ENCODE measurements at regions not wholly inside any gene's neighbourhood (a gene's known extent, or its start where the extent isn't known, plus 50 kb on each side); places are given as distances from the start of the nearest gene placed in this dataset.
"Not testable (repeated sequence)": the region's sequence is repeated elsewhere in the genome, so short reads cannot be mapped to it uniquely, and the experiment has no call there.

DNA sequence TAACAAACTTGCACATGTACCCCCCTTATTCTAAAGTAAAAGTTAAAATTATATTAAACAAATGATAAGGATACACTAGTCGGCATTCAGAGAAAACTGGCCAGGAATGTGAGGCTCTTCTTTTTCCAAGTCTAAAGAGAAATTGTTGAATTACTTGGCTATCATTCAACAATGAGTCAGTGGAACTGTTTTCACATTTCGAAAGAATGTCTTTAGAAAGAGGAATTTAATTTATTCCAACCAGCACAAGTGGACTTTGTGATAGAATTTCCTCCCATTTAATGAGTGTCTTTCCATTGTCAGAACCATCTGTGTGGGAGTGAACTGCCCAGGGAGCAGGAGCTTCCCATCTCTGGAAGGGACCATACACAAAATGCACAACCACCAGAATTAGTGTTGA, 792.2 kb downstream of the EPHA4 start:
- DNase-seq (ENCODE audit: low spot score): no peak

DNA sequence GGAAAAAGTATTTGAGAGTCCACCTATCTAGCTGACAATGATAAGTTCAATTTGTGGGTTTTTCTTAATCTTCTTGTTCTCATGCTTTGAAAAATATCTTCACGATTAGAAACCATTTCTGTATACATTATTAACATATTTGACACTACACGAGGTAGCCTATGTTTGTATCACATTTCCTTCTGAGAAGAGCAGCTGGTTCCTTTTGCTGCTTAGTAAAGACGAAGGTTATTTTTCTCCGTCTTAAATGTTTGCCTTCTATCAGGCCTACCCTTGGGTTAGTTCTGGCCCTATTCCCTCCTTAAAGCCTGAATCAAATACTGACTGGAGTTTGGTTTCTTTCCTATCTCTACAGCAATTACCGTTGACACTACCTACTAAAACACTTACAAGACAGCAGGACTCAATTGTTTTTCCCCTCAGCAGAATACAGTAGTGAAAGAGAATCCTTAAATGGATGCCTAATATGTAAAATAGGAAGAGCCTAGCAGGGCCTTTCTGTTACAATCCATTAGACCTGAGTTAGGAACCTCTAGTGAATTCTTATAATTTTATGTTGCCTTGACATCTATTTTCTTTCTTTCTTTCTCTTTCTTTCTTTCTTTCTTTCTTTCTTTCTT, 790.4 kb downstream of the EPHA4 start:
- DNase-seq (ENCODE audit: low spot score): no peak

DNA sequence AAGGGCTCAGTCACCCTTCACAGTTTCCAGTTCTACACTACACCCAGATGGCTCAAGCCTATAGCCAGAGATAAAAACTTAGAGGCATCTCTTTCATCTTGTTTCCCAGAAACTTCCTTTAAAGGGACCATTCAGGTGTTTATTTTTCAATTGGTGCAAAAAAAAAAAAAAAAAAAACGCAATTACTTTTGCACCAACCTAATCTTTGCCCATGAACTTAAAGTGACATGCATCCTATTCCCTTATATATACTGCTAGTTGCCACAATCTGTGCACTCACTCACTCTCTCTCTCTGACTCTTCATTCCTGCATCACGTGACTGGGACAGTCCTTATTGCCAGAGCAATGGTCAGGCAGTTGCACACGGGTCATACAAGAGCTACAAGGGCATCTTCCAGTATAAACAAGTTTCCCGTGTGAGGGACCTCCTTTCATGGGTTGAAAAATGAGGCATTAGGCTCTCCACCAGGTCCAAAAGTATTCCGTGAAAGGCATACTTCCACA, 789.4 kb downstream of the EPHA4 start:
- no peak for DNase-seq (ENCODE audit: low spot score)

DNA sequence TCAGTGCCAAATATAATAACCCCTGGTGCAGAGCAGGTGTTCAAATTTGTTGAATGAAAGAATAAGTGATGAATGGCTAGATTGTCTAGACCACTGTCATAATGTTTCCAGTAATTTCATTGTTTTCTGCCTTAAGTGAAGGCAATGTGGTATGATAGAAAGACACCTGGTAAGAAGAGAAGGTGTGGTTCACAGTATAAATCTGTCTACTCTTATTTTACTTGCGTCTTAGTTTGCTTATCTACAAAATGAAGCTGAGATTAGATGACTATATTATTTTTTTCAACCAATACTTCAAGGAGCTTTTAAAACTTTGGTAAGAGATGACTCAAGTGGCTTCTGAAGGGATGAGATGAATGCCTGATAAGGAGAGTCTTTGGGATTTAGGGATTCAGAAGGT, 788.4 kb downstream of the EPHA4 start:
- no peak for DNase-seq (ENCODE audit: low spot score)

DNA sequence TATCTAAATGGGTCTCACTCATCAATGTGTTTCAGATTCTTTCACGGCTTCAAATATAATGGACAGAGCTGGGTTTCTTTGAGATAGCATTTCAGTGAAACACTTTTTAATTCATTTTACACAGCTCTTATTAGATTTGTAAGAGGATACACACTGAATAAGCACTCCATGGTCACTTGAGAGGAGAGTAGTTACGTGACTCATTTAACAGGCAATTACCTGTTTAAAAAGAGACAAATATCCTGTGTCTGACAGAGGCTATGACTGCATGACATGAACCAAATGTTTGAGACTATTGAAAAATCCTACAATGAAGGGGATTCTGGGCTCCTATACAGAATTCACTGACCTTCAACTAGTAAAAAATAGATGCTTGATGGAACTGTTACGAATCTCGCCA, 786.9 kb downstream of the EPHA4 start:
- no peak for DNase-seq (ENCODE audit: low spot score)

DNA sequence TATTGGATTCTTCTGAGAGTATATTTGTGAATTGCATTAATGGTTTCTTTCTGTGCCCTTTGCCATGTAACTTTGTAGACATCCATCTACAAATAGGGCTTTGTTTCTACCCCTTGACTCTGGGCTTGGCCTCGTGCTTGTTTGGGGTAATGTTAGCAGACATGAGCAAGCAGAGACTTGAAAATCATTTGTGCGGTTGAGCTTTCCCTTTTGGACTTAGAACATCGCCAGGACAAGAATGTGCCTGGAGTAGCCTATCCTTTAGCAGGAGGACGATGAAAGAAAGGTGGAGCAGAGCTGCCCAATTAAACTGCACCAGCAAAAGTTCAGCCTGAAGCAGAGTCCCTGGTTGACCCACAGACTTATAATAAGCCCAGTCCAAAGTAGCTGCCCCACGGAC, 785.9 kb downstream of the EPHA4 start:
- no peak for DNase-seq (ENCODE audit: low spot score)

DNA sequence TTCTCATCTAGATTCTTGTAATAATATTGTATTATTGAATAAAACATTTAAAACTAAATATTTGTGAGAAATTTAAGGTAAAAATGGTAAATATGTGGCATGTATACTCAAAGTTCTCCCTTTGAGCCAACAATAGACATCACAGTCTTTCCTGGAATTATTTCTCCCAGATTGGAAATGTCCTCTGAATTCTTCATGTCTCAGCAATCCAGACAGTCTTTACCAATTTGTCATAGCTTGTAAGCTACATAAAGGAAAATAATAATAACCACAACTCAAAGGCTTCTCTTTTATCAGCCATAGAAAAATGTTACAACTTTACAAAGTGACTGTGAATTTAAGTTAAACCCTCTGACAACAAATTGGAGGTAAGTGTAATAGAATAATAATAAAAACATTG, 784.9 kb downstream of the EPHA4 start:
- no peak for DNase-seq (ENCODE audit: low spot score)

DNA sequence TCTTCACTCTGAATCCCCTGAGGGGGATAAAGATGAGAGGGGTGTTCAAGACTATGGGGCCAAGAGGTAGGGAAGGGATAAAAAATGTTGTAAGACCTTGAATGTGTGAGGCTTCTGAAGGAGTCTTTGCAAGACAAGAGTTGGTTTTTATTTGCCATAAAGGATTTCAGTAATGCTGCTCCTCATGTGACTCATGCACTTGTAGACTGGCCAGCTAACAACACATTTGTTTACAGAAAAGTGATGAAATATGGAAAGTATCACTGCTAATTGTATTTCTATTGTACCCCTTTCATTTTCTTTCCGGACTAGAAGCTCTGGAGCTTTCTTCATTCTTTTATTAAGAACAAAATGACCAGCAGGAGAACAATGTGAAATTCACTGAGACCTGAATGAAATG, 782.1 kb downstream of the EPHA4 start:
- DNase-seq (ENCODE audit: low spot score): no peak

DNA sequence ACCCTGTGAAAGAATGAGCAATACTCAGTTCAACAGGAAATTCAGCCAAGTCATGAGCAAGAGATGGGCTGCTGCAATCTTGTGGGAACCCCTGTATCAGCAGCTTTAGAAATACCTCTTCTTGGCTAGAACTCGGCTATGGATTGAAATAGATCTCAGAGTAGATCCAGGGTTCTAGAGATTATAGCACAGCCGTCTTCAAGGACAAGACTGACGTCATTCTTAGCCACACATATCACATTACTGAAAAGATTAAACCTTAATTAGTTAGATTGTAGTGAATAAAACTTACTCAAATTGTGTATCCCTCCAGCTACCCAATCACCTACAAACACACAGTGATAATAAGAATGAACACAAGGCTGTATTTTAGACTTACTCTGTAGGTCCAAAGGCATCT, 776.4 kb downstream of the EPHA4 start:
- DNase-seq (ENCODE audit: low spot score): no peak

DNA sequence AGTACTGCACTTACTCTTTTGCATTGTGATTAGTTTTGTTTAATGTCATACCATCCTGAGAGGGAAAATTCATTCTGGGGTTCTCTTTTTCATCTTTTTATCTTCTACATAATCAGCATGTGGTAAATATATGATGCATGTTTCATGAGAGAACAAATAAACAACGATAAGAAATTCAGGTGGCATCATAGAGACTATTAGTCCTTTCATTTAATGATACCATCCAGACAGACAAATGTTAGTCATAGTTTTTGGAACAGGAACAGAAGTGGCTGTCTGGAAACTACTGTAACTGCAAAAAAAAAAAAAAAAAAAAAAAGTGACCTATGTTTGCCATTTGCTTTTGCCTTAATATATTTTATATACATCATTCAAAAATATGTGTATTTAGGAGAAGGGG, 761.0 kb downstream of the EPHA4 start:
- DNase-seq (ENCODE audit: low spot score): no peak

DNA sequence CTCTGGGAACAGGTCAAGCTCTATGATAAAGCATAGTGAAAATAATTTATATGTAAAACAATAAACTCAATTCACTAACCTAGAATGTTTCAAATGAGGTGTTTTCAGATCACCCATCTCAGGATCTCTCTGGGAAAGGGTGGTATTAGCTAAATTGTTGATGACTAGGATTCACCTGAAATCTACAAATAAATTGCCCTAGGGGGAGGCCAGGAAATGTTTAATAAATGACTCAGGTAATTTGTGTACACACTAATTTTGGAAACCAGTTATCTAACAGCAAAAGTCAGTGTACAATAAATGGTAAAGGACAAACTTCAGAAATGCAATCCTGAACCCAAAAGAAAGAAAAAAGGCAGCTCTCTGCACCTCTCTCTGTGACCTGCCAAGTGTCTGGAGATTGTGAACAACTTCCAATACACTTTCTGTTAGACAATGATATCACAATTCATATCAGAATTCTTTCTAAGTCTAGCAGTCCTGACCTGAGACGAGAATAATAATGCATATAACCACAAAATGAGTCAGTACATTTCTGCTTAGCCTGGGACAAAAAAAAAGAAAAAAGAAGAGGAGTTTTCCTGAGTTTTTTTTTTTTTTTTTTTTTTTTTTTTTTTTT, 760.0 kb downstream of the EPHA4 start:
- DNase-seq (ENCODE audit: low spot score): no peak

DNA sequence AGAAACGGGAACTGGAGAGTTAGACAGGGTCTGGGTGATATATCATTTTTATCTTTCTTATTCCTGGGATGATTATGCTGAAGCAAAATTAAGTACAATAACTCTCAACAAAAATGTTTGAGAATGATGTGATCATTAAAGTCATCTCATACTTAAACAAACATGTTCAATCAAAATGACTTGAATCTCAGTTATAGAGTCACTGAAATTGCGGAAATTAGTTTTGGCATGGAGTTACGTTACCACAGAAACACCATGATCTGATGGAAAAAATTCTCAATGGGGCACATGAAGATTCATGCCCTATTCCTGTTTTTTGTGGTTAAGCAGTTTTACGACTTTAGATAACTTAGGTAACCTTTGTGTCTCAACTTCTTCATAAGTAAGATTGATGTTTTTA, 757.7 kb downstream of the EPHA4 start:
- no peak for DNase-seq (ENCODE audit: low spot score)

DNA sequence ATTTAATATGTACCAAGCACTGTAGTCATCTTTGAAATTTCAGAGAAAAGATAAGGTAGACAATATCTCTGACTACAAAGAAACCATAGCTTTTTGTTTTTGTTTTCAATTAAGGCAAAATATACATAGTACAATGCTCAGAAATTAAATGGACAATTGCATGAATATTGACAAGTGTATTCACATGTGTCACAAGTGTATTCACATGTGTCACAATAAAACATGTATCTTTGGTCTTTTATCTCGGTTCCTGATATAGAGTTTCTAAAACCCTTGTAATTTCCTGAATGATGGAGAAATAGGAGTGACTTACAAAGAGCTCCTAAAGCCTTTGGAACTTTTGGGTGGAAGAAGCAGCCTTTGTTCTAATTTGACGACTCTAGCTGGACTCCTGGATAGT, 756.4 kb downstream of the EPHA4 start:
- no peak for DNase-seq (ENCODE audit: low spot score)

DNA sequence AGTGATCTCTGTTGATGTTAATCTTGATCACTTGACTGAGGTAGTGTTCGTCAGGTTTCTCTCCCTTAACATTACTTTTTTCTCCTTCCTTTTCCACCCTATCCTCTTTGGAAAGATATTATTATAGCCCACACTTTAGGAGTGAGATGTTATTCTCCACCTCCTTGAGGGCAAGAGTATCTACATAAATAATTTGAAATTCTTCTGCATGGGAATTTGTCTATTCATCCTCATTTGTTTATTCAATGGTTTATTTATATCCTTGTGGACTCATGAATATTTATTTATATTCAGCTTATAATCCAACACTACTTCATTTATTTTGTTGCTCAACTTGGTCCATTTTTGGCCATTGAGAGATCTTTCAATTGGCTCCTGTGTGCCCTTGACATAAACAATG, 750.4 kb downstream of the EPHA4 start:
- DNase-seq (ENCODE audit: low spot score): no peak

DNA sequence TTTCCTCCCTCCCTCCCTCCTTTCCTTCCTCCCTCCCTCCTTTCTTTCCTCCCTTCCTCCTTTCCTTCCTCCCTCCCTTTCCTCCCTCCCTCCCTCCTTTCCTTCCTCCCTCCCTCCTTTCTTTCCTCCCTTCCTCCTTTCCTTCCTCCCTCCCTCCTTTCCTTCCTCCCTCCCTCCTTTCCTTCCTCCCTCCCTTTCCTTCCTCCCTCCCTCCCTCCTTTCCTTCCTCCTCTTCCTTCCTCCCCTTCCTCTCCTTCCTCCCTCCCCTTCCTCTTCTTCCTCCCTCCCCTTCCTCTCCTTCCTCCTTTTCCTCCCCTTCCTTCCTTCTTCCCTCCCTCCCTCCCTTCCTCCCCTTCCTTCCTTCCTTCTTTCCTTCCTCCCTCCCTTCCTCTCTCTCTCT, 748.5 kb downstream of the EPHA4 start:
- DNase-seq (ENCODE audit: low spot score): not testable (repeated sequence)

DNA sequence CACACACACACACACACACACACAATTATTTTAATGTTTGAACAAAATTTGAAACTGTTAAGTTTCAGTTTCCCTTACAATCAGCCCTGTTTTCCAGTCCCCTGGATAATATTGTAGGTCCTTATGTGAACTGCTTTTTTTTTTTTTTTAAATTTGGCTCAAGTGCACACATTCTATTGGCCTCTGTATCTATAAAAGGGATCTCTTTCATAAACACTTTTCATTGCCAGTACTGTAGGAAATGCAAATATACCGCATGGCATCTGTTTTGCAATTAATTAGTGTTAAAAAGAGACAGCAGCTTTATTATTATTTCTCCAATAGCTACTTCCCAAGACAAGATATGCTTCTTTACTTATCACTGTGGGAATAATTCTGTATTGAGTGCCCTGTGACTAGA, 738.7 kb downstream of the EPHA4 start:
- no peak for DNase-seq (ENCODE audit: low spot score)

DNA sequence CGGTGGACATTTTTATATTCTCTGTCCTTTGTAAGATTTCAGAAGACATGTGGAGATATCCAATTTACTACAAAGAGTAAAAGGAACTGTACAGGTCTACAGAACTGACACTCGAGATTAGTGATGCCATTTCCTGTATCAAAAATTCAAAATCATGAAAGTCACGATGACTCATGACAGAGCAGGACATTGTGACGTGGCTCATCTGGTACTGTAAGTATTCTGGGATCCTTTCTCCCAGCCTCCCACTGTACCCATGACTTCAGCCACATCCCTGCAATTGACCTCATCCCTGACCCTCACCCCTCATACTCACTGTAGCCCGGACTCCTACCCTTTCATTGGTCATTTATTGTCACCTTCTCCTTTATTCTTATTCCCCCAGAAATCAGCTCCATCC, 736.5 kb downstream of the EPHA4 start:
- DNase-seq (ENCODE audit: low spot score): no peak

DNA sequence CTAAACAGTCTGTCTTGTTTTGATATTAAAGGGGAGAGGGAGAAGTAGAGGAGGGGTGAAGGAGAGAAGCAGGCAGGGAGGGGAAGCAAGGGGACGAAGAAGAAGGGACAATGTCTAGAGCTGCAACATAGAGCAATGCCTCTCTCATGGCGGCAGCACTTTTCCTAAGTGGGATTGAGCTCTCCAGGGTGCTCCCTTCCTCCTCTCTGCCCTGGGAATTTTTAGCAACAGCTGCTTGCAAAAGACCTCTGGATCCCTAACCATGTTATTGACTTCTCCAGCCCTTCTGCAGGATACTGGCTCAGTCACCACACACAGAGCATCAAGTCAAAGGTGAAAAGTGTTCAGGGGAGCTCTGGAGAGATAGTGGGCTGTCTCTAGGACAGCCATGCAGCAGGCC, 734.9 kb downstream of the EPHA4 start:
- DNase-seq (ENCODE audit: low spot score): no peak

DNA sequence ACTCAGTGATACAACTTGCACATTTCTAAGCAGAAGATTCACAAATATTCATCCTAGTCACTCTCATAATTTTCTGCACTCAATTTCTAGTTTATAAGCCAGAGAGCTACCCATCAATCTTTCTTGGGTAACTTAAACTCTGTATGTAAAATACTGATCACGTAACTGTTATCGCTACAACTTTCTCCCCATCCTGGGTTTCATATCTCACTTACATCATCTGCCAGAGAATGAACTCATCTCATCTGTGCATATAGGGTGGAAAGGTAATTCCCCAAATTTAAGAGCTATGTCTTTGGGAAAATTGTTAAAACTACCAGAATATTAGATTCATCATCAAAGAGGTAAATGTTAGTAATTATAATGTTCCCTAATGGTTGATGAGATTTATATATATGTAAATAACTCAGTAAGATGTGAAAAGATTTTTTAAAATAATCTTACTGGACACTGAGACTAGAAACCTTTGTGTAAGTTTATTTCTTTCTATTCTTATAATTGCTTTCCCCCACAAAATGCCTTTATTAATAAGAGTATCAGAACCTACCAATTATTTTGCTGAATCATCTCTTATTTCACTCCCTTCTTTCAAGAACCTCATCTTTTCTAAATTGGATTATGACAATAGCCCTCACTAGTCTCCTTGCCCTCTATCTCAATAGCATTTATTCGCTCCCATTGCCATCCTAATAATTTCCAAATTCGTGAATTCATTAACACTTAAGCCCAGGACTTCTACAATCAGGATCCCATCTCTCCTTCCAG, 729.0 kb downstream of the EPHA4 start:
- DNase-seq (ENCODE audit: low spot score): no peak

DNA sequence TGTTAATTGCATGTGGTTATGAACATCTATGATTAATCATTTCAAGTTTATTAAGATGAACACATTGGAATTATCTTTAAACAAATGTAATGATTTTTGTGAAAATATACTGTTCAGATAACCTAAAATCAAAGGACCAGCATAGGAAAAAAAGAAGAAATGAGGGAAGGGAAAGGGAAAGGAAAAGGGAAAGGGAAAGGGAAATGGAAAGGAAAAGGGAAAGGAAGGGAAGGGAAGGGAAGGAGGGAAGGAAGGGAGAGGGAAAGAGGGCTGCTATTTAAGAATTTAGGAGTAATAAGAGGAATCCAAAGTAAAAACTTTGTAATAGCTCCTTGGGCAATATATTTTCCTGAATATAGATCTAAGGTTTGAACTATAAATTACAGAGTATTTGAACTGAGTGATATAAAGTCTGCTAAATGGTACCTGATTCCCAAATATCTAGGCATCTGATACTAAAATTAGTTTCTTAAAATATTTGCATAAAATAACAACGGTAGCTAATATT, 726.3 kb downstream of the EPHA4 start:
- DNase-seq (ENCODE audit: low spot score): no peak

DNA sequence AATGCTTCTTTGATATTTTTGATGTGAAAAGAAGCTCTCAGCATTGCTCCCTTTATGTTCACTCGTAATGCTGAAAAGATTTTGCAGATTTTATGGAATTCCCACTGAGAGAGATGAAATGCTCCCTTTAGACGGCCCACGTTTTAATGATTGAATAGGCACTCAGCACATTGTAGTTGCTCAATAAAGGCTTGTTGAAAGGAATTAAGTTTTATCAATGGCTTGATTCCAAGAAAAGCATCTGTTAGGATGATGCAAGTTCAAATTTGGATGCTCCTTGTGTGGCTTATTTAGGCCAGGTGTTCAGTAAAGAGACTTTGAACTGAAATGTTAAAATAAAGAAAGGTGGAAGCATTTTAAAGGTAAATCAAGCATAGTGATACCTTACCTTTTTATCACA, 725.1 kb downstream of the EPHA4 start:
- no peak for DNase-seq (ENCODE audit: low spot score)

DNA sequence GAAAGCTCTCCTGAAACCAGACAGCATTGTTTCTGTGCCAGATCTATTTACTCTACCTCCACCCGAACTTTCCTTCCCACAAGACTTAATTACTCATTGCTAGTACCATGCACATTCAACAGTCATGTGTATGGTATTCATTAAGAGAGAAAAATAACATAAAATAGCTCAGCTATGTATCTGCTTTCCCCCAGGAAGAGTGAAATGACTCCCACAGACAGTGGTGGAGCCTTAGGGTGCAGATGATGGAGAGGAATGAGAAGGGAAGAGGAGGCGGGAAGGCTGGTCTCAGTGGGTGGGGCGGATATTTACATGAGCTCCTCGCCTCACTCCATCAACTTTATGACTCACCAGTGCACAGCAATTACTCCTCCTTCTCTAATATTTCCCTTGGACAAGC, 724.5 kb downstream of the EPHA4 start:
- DNase-seq (ENCODE audit: low spot score): no peak

DNA sequence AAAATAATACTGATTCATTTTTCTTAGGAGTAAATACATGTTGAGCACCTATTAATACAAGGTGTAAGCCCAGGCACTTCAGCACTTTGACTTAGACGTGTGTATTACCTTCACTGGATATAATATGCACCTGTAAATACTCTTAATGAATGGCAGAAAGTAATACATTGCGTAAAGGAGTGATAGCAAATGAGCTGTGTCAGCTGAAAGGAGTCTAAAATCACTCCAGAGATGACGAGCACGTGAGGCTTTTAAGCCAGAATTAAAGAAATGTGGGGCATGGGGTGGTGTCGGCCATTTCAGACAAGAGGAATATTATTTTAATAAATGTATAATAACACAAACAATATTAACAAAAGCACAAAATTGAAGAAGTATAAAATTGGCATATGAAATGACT, 722.7 kb downstream of the EPHA4 start:
- DNase-seq (ENCODE audit: low spot score): no peak

All from CD4-positive, alpha-beta T cell treated with Interleukin-6 at 100 ng/mL for 8 hours (primary cell).